Lower leg skin (tissue), 3 donors: ENCODE measurements at regions not wholly inside any gene's neighbourhood (a gene's known extent, or its start where the extent isn't known, plus 50 kb on each side); places are given as distances from the start of the nearest gene placed in this dataset.

Experiments used
- POLR2A ChIP-seq, 2 donors: fragments of 450-650 bp; IDR thresholded peaks; one replicate each; pipeline ENCODE4 v1.6.1; 2016 to 2017; ENCODE audit warnings: antibody characterized with exemption in 2 of 2, mild to moderate bottlenecking in 1 of 2, moderate library complexity in 1 of 2
- TF ChIP-seq, protein P1 (sequence below), 3 donors: fragments of 450-650 bp; IDR thresholded peaks; one replicate each; pipeline ENCODE4 v1.5.1; 2016; ENCODE audit warnings: antibody characterized with exemption in 3 of 3, mild to moderate bottlenecking in 3 of 3, moderate library complexity in 2 of 3

DNA sequence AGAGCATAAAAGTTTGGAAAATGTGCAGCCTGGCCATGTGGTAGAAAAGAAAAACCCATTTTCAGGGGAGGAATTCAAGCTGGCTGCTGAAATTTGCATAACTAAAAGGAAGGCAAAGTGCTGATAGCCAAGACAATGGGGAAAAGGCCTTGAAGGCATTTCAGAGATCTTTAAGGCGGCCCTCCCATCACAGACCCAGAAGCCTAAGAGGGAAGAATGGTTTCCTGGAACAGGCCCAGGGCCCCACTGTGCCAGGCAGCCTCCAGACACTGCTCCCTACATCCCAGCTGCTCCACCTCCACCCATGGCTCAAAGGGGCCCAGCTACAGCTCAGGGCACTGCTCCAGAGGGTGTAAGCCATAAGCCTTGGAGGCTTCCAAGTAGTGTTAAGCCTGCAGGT, 158.0 kb upstream of the PRDX4 start:
- TF ChIP-seq, protein P1, sequence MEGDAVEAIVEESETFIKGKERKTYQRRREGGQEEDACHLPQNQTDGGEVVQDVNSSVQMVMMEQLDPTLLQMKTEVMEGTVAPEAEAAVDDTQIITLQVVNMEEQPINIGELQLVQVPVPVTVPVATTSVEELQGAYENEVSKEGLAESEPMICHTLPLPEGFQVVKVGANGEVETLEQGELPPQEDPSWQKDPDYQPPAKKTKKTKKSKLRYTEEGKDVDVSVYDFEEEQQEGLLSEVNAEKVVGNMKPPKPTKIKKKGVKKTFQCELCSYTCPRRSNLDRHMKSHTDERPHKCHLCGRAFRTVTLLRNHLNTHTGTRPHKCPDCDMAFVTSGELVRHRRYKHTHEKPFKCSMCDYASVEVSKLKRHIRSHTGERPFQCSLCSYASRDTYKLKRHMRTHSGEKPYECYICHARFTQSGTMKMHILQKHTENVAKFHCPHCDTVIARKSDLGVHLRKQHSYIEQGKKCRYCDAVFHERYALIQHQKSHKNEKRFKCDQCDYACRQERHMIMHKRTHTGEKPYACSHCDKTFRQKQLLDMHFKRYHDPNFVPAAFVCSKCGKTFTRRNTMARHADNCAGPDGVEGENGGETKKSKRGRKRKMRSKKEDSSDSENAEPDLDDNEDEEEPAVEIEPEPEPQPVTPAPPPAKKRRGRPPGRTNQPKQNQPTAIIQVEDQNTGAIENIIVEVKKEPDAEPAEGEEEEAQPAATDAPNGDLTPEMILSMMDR (IDR thresholded peaks at IDR 0.05), result no peak
- TF ChIP-seq POLR2A (IDR thresholded peaks at IDR 0.05), result no peak
